PFSK-1 (cell line): ENCODE measurements at regions not wholly inside any gene's neighbourhood (a gene's known extent, or its start where the extent isn't known, plus 50 kb on each side); places are given as distances from the start of the nearest gene placed in this dataset.

Experiments used
- POLR2AphosphoS5 ChIP-seq: IDR thresholded peaks from 2 replicates; pipeline ENCODE4 v1.6.1; 2012; ENCODE audit warnings: low read depth, mild to moderate bottlenecking, control low read depth, low read length, moderate library complexity
- REST ChIP-seq, 2 experiments: IDR thresholded peaks; 2 replicates each; pipeline versions ENCODE4 v1.6.1 to v1.8.0; 2011 to 2012; ENCODE audit warnings: low read depth in 2 of 2, low read length in 2 of 2, control low read depth in 1 of 2, inconsistent platforms in 1 of 2, mild to moderate bottlenecking in 1 of 2, moderate library complexity in 1 of 2; ENCODE audit not compliant: insufficient read depth in 1 of 2
- SIN3A ChIP-seq: IDR thresholded peaks from 2 replicates; pipeline ENCODE4 v1.6.1; 2012; ENCODE audit warnings: mild to moderate bottlenecking, low read length, moderate library complexity, borderline replicate concordance; ENCODE audit not compliant: insufficient read depth
- TAF1 ChIP-seq: IDR thresholded peaks from 2 replicates; pipeline ENCODE4 v1.6.1; 2012; ENCODE audit warnings: low read length, control low read depth, borderline replicate concordance; ENCODE audit not compliant: insufficient read depth

GRCh38 chr10:18918532-18918931, 130.1 kb upstream of the MALRD1 start:
- TF ChIP-seq POLR2AphosphoS5 (no peak), SIN3A (no peak), TAF1 (no peak), REST (IDR thresholded peaks at IDR 0.05; ENCODE audit: insufficient read depth in 1 of 2, low read depth in 2 of 2, low read length in 2 of 2) (no peak)
